Gastroesophageal sphincter (tissue), 3 donors: ENCODE measurements at regions not wholly inside any gene's neighbourhood (a gene's known extent, or its start where the extent isn't known, plus 50 kb on each side); places are given as distances from the start of the nearest gene placed in this dataset.
"Not testable (repeated sequence)": the region's sequence is repeated elsewhere in the genome, so short reads cannot be mapped to it uniquely, and the experiment has no call there.

Experiments
- EP300 ChIP-seq: sonication (generic); formaldehyde crosslinking; IDR thresholded peaks from one replicate; pipeline ENCODE4 v1.6.1; 2017; ENCODE audit warnings: antibody characterized with exemption, mild to moderate bottlenecking
- POLR2A ChIP-seq, 2 donors: fragments of 450-650 bp; IDR thresholded peaks; one replicate each; pipeline ENCODE4 v1.6.1; 2017; ENCODE audit warnings: antibody characterized with exemption in 2 of 2, mild to moderate bottlenecking in 2 of 2, moderate library complexity in 1 of 2
- POLR2AphosphoS5 ChIP-seq: sonication (generic); formaldehyde crosslinking; IDR thresholded peaks from one replicate; pipeline ENCODE4 v1.6.1; 2017; ENCODE audit warnings: antibody characterized with exemption
- TF ChIP-seq, protein P1 (sequence below), 4 experiments: fragments of 200-600 bp in 2 of 4; fragments of 450-650 bp in 2 of 4; sonication (generic) in 1 of 4; IDR thresholded peaks; one replicate each; pipeline ENCODE4 v1.5.1; 2017 to 2019; ENCODE audit warnings: antibody characterized with exemption in 4 of 4, mild to moderate bottlenecking in 2 of 4, moderate library complexity in 2 of 4

DNA sequence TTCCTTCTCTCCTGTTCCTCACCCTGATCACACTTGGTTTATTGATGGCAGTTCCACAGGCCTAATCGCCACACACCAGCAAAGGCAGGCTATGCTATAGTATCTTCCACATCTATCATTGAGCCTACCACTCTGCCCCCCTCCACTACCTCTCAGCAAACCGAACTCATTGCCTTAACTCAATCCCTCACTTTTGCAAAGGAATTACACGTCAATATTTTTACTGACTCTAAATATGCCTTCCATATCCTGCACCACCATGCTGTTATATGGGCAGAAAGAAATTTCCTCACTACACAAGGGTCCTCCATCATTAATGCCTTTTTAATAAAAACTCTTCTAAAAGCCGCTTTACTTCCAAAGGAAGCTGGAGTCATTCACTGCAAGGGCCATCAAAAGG lies 93.4 kb upstream of the TRIM24 start:
- TF ChIP-seq, protein P1, sequence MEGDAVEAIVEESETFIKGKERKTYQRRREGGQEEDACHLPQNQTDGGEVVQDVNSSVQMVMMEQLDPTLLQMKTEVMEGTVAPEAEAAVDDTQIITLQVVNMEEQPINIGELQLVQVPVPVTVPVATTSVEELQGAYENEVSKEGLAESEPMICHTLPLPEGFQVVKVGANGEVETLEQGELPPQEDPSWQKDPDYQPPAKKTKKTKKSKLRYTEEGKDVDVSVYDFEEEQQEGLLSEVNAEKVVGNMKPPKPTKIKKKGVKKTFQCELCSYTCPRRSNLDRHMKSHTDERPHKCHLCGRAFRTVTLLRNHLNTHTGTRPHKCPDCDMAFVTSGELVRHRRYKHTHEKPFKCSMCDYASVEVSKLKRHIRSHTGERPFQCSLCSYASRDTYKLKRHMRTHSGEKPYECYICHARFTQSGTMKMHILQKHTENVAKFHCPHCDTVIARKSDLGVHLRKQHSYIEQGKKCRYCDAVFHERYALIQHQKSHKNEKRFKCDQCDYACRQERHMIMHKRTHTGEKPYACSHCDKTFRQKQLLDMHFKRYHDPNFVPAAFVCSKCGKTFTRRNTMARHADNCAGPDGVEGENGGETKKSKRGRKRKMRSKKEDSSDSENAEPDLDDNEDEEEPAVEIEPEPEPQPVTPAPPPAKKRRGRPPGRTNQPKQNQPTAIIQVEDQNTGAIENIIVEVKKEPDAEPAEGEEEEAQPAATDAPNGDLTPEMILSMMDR (IDR thresholded peaks at IDR 0.05) = not testable (repeated sequence)
- TF ChIP-seq POLR2A (IDR thresholded peaks at IDR 0.05); EP300; POLR2AphosphoS5: not testable (repeated sequence)
